Keratinocyte (primary cell): ENCODE measurements at regions not wholly inside any gene's neighbourhood (a gene's known extent, or its start where the extent isn't known, plus 50 kb on each side); places are given as distances from the start of the nearest gene placed in this dataset.

Source experiments
- DNase-seq: peaks from one replicate; pipeline ENCODE4 v3.0.0-alpha.2; 2011; ENCODE audit warnings: low read depth, missing footprints, low spot score
- FAIRE-seq: peaks from 2 replicates; lab custom pipeline; 2011; peaks lifted over from hg19 to GRCh38; lab: Jason Lieb, UNC
- H2AFZ ChIP-seq: 2 replicates; pipeline ENCODE4 v1.6.0; 2012; ENCODE audit warnings: low read length, control low read depth, inconsistent platforms; ENCODE audit not compliant: control insufficient read depth
- H3K27ac ChIP-seq: 2 replicates; pipeline ENCODE4 v1.5.1; 2011; ENCODE audit warnings: low read length; ENCODE audit not compliant: control insufficient read depth, insufficient read depth
- H3K27me3 ChIP-seq: 3 replicates; pipeline ENCODE4 v1.6.0; 2011; ENCODE audit warnings: low read length; ENCODE audit not compliant: control insufficient read depth, insufficient read depth; ENCODE audit errors: extremely low read depth
- H3K36me3 ChIP-seq, 2 experiments: 2 replicates in 1 of 2; 3 replicates in 1 of 2; pipeline ENCODE4 v1.5.1; 2011; ENCODE audit warnings: low read length in 2 of 2, mild to moderate bottlenecking in 1 of 2; ENCODE audit not compliant: control insufficient read depth in 2 of 2, insufficient read depth in 2 of 2; ENCODE audit errors: extremely low read depth in 1 of 2
- H3K4me1 ChIP-seq: 3 replicates; pipeline ENCODE4 v1.5.1; 2011; ENCODE audit warnings: low read length; ENCODE audit not compliant: control insufficient read depth, insufficient read depth; ENCODE audit errors: extremely low read depth
- H3K4me2 ChIP-seq: 3 replicates; pipeline ENCODE4 v1.6.0; 2011; ENCODE audit warnings: low read depth, low read length; ENCODE audit not compliant: control insufficient read depth, insufficient read depth; ENCODE audit errors: extremely low read depth
- H3K4me3 ChIP-seq, 3 experiments: fragments of 200-600 bp in 1 of 3; sonication (generic) in 1 of 3; 2 replicates in 2 of 3; 3 replicates in 1 of 3; pipeline ENCODE4 v1.5.1; 2011 to 2016; ENCODE audit warnings: low read length in 3 of 3, mild to moderate bottlenecking in 3 of 3, control low read depth in 2 of 3, inconsistent platforms in 1 of 3, low read depth in 1 of 3, mixed read lengths in 1 of 3, mixed run types in 1 of 3, moderate library complexity in 1 of 3; ENCODE audit not compliant: control insufficient read depth in 2 of 3, insufficient read depth in 2 of 3; ENCODE audit errors: extremely low read depth in 1 of 3
- H3K79me2 ChIP-seq: 2 replicates; pipeline ENCODE4 v1.6.0; 2012; ENCODE audit warnings: low read length; ENCODE audit not compliant: control insufficient read depth, insufficient read depth
- H3K9ac ChIP-seq: 3 replicates; pipeline ENCODE4 v1.6.0; 2011; ENCODE audit warnings: low read length; ENCODE audit not compliant: control insufficient read depth, insufficient read depth; ENCODE audit errors: extremely low read depth
- H3K9me1 ChIP-seq: 3 replicates; pipeline ENCODE4 v1.6.0; 2011; ENCODE audit warnings: low read length; ENCODE audit not compliant: control insufficient read depth, insufficient read depth; ENCODE audit errors: extremely low read depth
- H3K9me3 ChIP-seq: 2 replicates; pipeline ENCODE4 v1.5.1; 2012; ENCODE audit warnings: low read depth, low read length; ENCODE audit not compliant: control insufficient read depth
- H4K20me1 ChIP-seq: 3 replicates; pipeline ENCODE4 v1.6.0; 2011; ENCODE audit warnings: low read length; ENCODE audit not compliant: control insufficient read depth, insufficient read depth; ENCODE audit errors: extremely low read depth
- EZH2 ChIP-seq: IDR thresholded peaks from one replicate; pipeline ENCODE4 v1.6.1; 2012; ENCODE audit warnings: inconsistent platforms, mild to moderate bottlenecking, low read length, moderate library complexity
- dilution Hi-C: fragments of 300-500 bp; cut with MboI; formaldehyde crosslinking; loops from one replicate; pipeline ENCODE4 v1.7.0; 2020; ENCODE audit warnings: low sequenced_read_pairs; ENCODE audit not compliant: extremely low pct_ligation_motif_present
- TF ChIP-seq, protein P1 (sequence below), 3 experiments: IDR thresholded peaks in 1 of 3; conservative IDR thresholded peaks in 1 of 3; optimal IDR thresholded peaks in 1 of 3; 2 replicates in 2 of 3; 3 replicates in 1 of 3; pipeline versions ENCODE3 to v1.5.1; 2011; ENCODE audit warnings: low read length in 3 of 3, mild to moderate bottlenecking in 3 of 3, moderate library complexity in 2 of 3, control low read depth in 1 of 3, inconsistent platforms in 1 of 3; ENCODE audit not compliant: insufficient read depth in 2 of 3; ENCODE audit errors: extremely low read depth in 1 of 3

DNA sequence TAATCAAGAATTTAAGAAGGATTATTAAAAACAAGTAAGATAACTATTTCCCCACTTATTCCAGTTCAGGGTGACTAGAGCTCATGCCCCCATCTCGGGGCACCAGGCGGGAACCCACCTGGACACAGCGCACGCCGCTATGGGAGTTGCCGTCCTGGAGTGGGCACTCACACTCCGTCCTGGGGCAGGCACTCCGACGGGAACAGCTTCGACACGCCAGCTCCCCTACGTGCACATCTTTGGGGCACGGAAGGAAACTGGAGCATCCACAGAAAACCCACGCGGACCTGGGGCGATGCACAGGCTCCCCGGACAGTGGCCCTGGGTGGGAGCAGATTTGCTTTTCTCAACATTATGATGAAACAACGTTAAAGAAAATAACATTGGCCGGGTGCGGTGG, 52.0 kb upstream of the GATA5 start:
- Histone ChIP-seq H2AFZ (no peak overlapping the region), H3K27me3 (peaks cover 40% of the 10 kb centered on the region), H3K9me1 (no peaks in the 10 kb centered on the region), H3K79me2 (no peaks in the 10 kb centered on the region), H3K9me3 (no peaks in the 10 kb centered on the region), H3K4me2 (no peak overlapping the region), H3K36me3 (no peaks in the 10 kb centered on the region), H3K4me3 (no peak overlapping the region), H3K9ac (no peak overlapping the region), H3K4me1 (no peaks in the 10 kb centered on the region), H3K27ac (no peak overlapping the region), H4K20me1 (no peaks in the 10 kb centered on the region)
- DNase-seq, result no peak
- dilution Hi-C loops, result loop anchor here (25.0 kb wide), 1 partner anchor 90 kb away; the partner anchor contains the start of gene RBBP8NL
- FAIRE-seq, result no peak
- TF ChIP-seq EZH2, result no peak
- TF ChIP-seq, protein P1, sequence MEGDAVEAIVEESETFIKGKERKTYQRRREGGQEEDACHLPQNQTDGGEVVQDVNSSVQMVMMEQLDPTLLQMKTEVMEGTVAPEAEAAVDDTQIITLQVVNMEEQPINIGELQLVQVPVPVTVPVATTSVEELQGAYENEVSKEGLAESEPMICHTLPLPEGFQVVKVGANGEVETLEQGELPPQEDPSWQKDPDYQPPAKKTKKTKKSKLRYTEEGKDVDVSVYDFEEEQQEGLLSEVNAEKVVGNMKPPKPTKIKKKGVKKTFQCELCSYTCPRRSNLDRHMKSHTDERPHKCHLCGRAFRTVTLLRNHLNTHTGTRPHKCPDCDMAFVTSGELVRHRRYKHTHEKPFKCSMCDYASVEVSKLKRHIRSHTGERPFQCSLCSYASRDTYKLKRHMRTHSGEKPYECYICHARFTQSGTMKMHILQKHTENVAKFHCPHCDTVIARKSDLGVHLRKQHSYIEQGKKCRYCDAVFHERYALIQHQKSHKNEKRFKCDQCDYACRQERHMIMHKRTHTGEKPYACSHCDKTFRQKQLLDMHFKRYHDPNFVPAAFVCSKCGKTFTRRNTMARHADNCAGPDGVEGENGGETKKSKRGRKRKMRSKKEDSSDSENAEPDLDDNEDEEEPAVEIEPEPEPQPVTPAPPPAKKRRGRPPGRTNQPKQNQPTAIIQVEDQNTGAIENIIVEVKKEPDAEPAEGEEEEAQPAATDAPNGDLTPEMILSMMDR (optimal IDR thresholded peaks at IDR 0.05 in 1 of 3, IDR thresholded peaks at IDR 0.05 in 1 of 3, conservative IDR thresholded peaks at IDR 0.05 in 1 of 3; ENCODE audit: extremely low read depth in 1 of 3, insufficient read depth in 2 of 3, low read length in 3 of 3), result no peak

GRCh38 chr20:62528983-62529891, 53.4 kb upstream of the GATA5 start:
- no peak for TF ChIP-seq EZH2
- TF ChIP-seq, protein P1 (optimal IDR thresholded peaks at IDR 0.05 in 1 of 3, IDR thresholded peaks at IDR 0.05 in 1 of 3, conservative IDR thresholded peaks at IDR 0.05 in 1 of 3; ENCODE audit: extremely low read depth in 1 of 3, insufficient read depth in 2 of 3, low read length in 3 of 3), result no peak
- Histone ChIP-seq H3K27ac (no peak overlapping the region), H3K27me3 (peaks cover 28% of the 10 kb centered on the region), H3K36me3 (no peaks in the 10 kb centered on the region), H4K20me1 (no peaks in the 10 kb centered on the region), H3K4me1 (no peaks in the 10 kb centered on the region), H2AFZ (no peak overlapping the region), H3K4me3 (no peak overlapping the region), H3K9me1 (no peaks in the 10 kb centered on the region), H3K9ac (no peak overlapping the region), H3K79me2 (no peaks in the 10 kb centered on the region), H3K4me2 (no peak overlapping the region), H3K9me3 (no peaks in the 10 kb centered on the region)
- no peak for DNase-seq
- dilution Hi-C loops, result loop anchor here (25.0 kb wide), 1 partner anchor 92 kb away; the partner anchor contains the start of gene RBBP8NL
- no peak for FAIRE-seq
